HG03520 (cell line): ENCODE measurements at regions not wholly inside any gene's neighbourhood (a gene's known extent, or its start where the extent isn't known, plus 50 kb on each side); places are given as distances from the start of the nearest gene placed in this dataset.
"Not testable (repeated sequence)": the region's sequence is repeated elsewhere in the genome, so short reads cannot be mapped to it uniquely, and the experiment has no call there.

ENCODE experiments used
- ATAC-seq: cut with Tn5 transposase; IDR thresholded peaks from one replicate; pipeline ENCODE4 v1.9.1; 2021; ENCODE audit warnings: mild to moderate bottlenecking, moderate library complexity; ENCODE audit not compliant: unreplicated experiment

GRCh38 chr5:162762119-162762518 lies 675.3 kb upstream of the CCNG1 start:
- no peak for ATAC-seq

GRCh38 chr5:162769019-162769418 lies 668.4 kb upstream of the CCNG1 start:
- no peak for ATAC-seq

GRCh38 chr5:162785673-162786072 lies 651.7 kb upstream of the CCNG1 start:
- ATAC-seq = no peak

GRCh38 chr5:162786234-162786633 lies 651.2 kb upstream of the CCNG1 start:
- ATAC-seq = no peak

- ATAC-seq = no peak
Measured at GRCh38 chr5:162796507-162796906, 640.9 kb upstream of the CCNG1 start.

GRCh38 chr5:162800301-162800700 lies 637.1 kb upstream of the CCNG1 start:
- ATAC-seq = no peak

GRCh38 chr5:162801235-162801634 lies 636.2 kb upstream of the CCNG1 start:
- no peak for ATAC-seq

GRCh38 chr5:162806195-162806594 lies 631.2 kb upstream of the CCNG1 start:
- no peak for ATAC-seq

GRCh38 chr5:162811071-162811470 lies 626.3 kb upstream of the CCNG1 start:
- no peak for ATAC-seq

GRCh38 chr5:162816816-162817215 lies 620.6 kb upstream of the CCNG1 start:
- no peak for ATAC-seq

GRCh38 chr5:162817364-162817763 lies 620.0 kb upstream of the CCNG1 start:
- no peak for ATAC-seq

GRCh38 chr5:162821664-162822063 lies 615.7 kb upstream of the CCNG1 start:
- ATAC-seq = not testable (repeated sequence)

- ATAC-seq = peak; percentile 73
Measured at GRCh38 chr5:162824360-162824759, 613.0 kb upstream of the CCNG1 start.

GRCh38 chr5:162837155-162837554 lies 600.2 kb upstream of the CCNG1 start:
- no peak for ATAC-seq

- no peak for ATAC-seq
Measured at GRCh38 chr5:162842727-162843126, 594.7 kb upstream of the CCNG1 start.

GRCh38 chr5:162852134-162852533 lies 585.3 kb upstream of the CCNG1 start:
- no peak for ATAC-seq

GRCh38 chr5:162858770-162859169 lies 578.6 kb upstream of the CCNG1 start:
- no peak for ATAC-seq

- no peak for ATAC-seq
Measured at GRCh38 chr5:162870966-162871365, 566.4 kb upstream of the CCNG1 start.

GRCh38 chr5:162882629-162883028 lies 554.8 kb upstream of the CCNG1 start:
- ATAC-seq = no peak

- no peak for ATAC-seq
Measured at GRCh38 chr5:162886717-162887116, 550.7 kb upstream of the CCNG1 start.

GRCh38 chr5:162888268-162888667 lies 549.1 kb upstream of the CCNG1 start:
- ATAC-seq = no peak

GRCh38 chr5:162911873-162912272 lies 525.5 kb upstream of the CCNG1 start:
- ATAC-seq = no peak

GRCh38 chr5:162916368-162916767 lies 521.0 kb upstream of the CCNG1 start:
- no peak for ATAC-seq

GRCh38 chr5:162929104-162929503 lies 508.3 kb upstream of the CCNG1 start:
- ATAC-seq = no peak
